AG08396 (cell line): ENCODE measurements at regions not wholly inside any gene's neighbourhood (a gene's known extent, or its start where the extent isn't known, plus 50 kb on each side); places are given as distances from the start of the nearest gene placed in this dataset.

ENCODE experiments used
- DNase-seq: peaks from one replicate; pipeline ENCODE4 v3.0.0; 2012; ENCODE audit warnings: low spot score, mixed read lengths

DNA sequence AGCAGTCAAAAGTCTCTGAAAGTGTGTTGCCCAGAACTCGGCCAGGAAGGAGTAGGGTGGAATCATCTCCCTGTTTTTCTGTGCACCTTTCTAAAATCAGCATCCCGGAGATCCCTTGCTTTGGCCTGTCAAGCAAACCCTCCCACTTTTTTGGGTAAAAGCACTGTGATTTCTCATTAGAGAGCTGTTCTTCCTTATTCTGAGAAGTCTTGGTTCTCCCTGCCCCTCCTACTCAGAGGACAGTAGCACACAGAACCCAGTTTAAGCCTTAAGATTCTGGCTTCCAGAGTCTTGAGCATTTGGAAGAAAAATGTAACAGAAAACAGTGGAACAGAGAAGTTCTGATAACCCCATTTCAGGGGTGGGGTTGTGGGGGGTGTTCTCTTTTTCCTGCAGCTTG, 52.6 kb upstream of the KATNAL1 start:
- DNase-seq, result no peak

DNA sequence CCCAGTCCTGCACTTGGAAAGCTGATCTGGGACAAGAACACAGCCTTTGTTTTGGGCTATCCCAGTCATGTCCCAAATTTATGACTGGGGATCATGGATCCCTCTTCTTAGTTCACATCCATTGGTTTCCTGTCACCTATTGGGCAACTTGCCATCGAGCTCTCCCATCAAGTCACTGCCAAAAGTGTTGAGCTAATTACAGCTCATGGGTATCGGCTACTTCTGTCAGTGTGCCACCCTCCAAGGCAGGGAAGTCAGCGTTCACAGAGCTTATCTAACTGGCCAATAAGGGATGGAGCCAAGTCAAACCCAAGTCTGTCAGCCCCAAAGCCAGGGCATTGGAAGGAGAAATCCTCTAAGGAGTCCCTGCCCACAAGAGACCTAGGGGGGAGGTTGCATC, 53.2 kb upstream of the KATNAL1 start:
- no peak for DNase-seq

- no peak for DNase-seq
These were observed 54.8 kb upstream of the KATNAL1 start for GRCh38 chr13:30362005-30362788.

GRCh38 chr13:30362869-30363268, 55.5 kb upstream of the KATNAL1 start:
- no peak for DNase-seq

- DNase-seq, result no peak
These were observed 56.4 kb upstream of the KATNAL1 start for GRCh38 chr13:30363725-30364124.

DNA sequence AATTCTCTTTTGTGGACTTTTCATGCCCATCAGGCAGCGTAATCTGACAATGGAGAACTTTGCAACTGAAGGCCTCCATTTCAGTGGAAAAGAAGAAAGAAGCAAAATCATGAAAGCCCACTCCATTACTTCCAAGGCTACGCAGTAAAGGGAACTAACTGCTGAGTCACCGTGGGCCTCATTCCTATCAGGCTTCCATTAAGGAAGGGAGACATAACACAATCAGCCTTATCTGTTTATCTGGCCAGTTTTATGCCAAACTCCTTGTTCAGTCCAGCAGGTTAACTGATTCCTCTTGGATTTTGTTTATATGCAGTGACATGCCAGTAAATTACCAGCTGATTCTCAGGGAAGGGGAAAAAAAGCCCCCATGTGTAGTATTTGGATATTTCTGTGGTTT, 56.8 kb upstream of the KATNAL1 start:
- DNase-seq, result no peak

DNA sequence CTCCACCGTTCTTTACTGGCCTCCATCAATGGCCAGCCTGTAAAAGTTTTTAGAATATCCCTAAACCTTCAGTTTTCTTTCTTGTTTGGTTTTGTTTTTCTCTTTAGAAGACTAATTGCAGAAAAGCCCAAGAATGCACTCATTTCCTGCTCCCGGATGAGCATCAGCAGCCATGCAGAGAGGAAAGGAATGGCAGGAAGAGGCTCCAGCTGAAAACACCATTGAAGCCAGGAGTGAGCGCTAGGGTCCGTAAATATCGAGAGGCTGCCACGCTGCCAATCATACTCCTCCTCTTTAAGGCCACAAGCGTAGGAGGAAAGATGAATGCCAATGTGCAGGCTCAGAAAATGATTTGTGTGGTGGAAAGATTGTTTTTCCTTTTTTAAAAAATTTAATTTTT, 57.4 kb upstream of the UBE2L5 start:
- DNase-seq, result no peak

DNA sequence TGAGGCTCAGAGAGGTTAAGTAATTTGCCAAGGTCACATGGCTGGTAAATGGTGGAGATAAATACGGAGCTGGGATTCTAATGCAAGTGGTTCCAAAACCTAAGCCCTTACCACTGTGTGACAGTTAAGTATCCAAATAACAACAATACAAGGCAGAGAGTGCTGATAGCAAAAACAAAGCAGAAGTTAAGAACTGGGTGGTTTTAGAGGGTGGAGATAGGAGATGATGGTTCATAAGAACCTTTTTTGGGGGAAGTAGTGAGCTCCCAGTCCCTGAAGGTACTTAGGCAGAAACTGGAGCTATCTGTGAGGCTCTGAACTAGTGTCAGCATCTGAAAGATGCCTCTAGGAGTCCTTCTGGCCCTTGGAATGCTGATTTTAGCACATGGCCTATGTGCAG, 56.2 kb upstream of the UBE2L5 start:
- DNase-seq, result no peak

- DNase-seq, result no peak
These were observed 55.0 kb upstream of the UBE2L5 start for GRCh38 chr13:30367296-30367695.

- no peak for DNase-seq
These were observed 52.1 kb upstream of the UBE2L5 start for GRCh38 chr13:30370146-30370545.

GRCh38 chr13:30370916-30371521, 51.3 kb upstream of the UBE2L5 start:
- no peak for DNase-seq

DNA sequence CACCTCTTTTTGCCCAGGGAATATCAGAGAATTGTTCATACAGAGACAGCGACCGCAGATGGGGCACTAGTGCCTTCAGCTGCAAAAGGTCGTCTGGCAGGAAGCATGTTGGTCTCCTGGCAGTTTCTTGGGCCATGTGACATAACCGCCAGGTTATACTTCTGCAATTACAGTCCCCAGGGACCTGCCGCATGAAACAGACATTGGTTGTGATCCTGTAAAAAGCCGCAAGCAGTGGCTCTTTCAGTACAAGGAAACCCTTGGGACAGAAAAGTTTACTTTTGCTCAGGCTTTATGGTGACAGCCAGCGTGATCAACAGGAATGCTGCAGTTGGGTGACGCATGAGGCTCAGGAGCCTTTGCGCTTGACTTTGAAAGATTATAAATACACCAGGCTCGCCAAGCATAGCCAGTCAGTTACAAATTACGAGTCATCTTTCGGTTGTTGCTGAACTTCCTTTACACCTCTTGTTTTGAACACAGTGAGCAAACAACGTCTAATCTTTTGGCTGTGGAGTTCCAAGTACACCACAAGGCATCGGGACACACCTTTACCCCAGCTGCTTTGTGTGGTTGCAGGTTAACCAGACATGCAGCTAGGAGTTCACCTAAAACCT, 50.5 kb upstream of the UBE2L5 start:
- peak; percentile 42 for DNase-seq
